Osteocyte (in vitro differentiated cells): ENCODE measurements at regions not wholly inside any gene's neighbourhood (a gene's known extent, or its start where the extent isn't known, plus 50 kb on each side); places are given as distances from the start of the nearest gene placed in this dataset.

Source experiments
- DNase-seq: peaks from one replicate; pipeline ENCODE4 v3.0.0; 2021; ENCODE audit warnings: mixed read lengths; ENCODE audit not compliant: unreplicated experiment; ENCODE audit errors: extremely low spot score
- H3K27ac Mint-ChIP-seq: one replicate; pipeline ENCODE4 v1.8.0; 2021; ENCODE audit warnings: mild to moderate bottlenecking, mixed read lengths; ENCODE audit not compliant: unreplicated experiment
- H3K27me3 Mint-ChIP-seq: one replicate; pipeline ENCODE4 v1.8.0; 2021; ENCODE audit warnings: mixed read lengths; ENCODE audit not compliant: unreplicated experiment
- H3K36me3 Mint-ChIP-seq: one replicate; pipeline ENCODE4 v1.8.0; 2021; ENCODE audit warnings: mixed read lengths; ENCODE audit not compliant: unreplicated experiment
- H3K4me1 Mint-ChIP-seq: one replicate; pipeline ENCODE4 v1.8.0; 2021; ENCODE audit warnings: mixed read lengths; ENCODE audit not compliant: unreplicated experiment
- H3K4me3 Mint-ChIP-seq: one replicate; pipeline ENCODE4 v1.8.0; 2021; ENCODE audit warnings: mild to moderate bottlenecking, moderate library complexity, mixed read lengths; ENCODE audit not compliant: unreplicated experiment
- H3K9me3 Mint-ChIP-seq: one replicate; pipeline ENCODE4 v1.8.0; 2021; ENCODE audit warnings: mixed read lengths; ENCODE audit not compliant: unreplicated experiment
- TF ChIP-seq, protein P1 (sequence below): fragments of 200-600 bp; sonication (generic); IDR thresholded peaks from 2 replicates; pipeline ENCODE4 v1.5.0; 2021; ENCODE audit warnings: antibody characterized with exemption, mild to moderate bottlenecking, moderate library complexity

DNA sequence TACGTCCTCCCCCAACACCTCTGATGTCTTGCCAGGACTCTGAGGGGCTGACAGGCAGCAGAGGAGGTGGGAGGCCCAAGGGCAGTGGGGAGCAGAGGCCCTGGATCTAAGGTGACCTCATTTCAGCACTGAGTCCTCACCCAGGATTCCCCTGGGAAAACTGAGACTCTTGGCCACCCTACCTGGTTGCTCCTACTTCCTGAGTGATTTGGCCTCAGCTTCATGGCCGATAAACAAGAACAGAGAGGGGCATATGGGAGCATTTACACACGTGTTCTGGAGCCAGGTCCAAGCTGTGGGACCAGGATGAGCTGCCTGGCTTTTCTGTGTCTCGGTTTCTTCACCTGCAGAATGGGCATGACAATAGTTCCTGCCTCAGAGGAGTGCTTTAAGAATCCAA is 133.8 kb downstream of the ANKRD60 start:
- H3K27me3 Mint-ChIP-seq, result peaks cover 47% of the 10 kb centered on the region
- no peaks in the 10 kb centered on the region for H3K36me3 Mint-ChIP-seq
- TF ChIP-seq, protein P1, sequence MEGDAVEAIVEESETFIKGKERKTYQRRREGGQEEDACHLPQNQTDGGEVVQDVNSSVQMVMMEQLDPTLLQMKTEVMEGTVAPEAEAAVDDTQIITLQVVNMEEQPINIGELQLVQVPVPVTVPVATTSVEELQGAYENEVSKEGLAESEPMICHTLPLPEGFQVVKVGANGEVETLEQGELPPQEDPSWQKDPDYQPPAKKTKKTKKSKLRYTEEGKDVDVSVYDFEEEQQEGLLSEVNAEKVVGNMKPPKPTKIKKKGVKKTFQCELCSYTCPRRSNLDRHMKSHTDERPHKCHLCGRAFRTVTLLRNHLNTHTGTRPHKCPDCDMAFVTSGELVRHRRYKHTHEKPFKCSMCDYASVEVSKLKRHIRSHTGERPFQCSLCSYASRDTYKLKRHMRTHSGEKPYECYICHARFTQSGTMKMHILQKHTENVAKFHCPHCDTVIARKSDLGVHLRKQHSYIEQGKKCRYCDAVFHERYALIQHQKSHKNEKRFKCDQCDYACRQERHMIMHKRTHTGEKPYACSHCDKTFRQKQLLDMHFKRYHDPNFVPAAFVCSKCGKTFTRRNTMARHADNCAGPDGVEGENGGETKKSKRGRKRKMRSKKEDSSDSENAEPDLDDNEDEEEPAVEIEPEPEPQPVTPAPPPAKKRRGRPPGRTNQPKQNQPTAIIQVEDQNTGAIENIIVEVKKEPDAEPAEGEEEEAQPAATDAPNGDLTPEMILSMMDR, result no peak
- peak; percentile 68 for DNase-seq
- no peak overlapping the region for H3K27ac Mint-ChIP-seq
- H3K9me3 Mint-ChIP-seq, result no peaks in the 10 kb centered on the region
- H3K4me3 Mint-ChIP-seq, result no peak overlapping the region
- no peaks in the 10 kb centered on the region for H3K4me1 Mint-ChIP-seq

DNA sequence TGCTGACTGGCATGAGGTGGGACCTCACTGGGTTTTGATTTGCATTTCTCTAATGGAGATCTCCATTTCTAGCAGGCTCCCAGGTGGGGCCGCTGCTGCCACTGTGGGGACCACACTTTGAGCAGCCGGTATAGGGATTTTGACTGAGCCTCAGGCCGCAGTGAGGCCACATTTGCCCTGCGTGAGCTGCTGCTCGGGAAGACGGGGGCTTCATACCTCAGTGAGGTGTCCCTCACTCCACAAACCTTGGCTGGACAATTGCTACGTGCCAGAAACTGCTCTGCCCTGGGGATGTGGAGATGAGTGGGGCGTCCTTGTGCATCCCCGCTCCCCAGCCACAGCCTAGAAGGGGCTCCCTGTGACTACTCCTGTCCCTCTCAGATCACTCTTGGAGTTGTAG is 134.3 kb downstream of the ANKRD60 start:
- no peak overlapping the region for H3K4me3 Mint-ChIP-seq
- H3K36me3 Mint-ChIP-seq, result no peaks in the 10 kb centered on the region
- TF ChIP-seq, protein P1, result no peak
- H3K27me3 Mint-ChIP-seq, result peaks cover 43% of the 10 kb centered on the region
- no peaks in the 10 kb centered on the region for H3K9me3 Mint-ChIP-seq
- no peaks in the 10 kb centered on the region for H3K4me1 Mint-ChIP-seq
- peak; percentile 54 for DNase-seq
- no peak overlapping the region for H3K27ac Mint-ChIP-seq

DNA sequence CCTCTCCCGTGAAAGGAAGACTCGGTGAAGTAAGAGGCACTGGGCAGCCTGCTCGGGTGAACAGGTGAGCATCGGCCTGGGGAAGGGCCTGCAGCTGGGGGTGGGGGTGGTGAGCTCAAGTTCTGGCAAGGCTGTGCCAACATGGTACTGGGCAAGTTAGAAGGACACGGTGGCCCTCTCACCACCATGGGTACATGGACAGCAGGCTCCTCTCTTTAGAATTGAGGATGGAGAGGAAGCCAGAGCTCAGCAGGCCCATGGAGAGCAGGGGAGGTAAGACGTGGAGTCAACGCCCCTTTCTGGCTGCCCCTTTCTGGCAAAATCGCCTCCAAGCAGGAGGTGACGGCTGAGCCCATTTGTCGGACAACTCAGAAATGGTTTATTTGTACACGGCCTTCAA is 135.6 kb downstream of the ANKRD60 start:
- TF ChIP-seq, protein P1, result no peak
- Mint-ChIP-seq H3K27me3 (peaks cover 33% of the 10 kb centered on the region), H3K4me1 (no peaks in the 10 kb centered on the region), H3K27ac (no peak overlapping the region), H3K36me3 (no peaks in the 10 kb centered on the region), H3K4me3 (no peak overlapping the region), H3K9me3 (no peaks in the 10 kb centered on the region)
- no peak for DNase-seq

DNA sequence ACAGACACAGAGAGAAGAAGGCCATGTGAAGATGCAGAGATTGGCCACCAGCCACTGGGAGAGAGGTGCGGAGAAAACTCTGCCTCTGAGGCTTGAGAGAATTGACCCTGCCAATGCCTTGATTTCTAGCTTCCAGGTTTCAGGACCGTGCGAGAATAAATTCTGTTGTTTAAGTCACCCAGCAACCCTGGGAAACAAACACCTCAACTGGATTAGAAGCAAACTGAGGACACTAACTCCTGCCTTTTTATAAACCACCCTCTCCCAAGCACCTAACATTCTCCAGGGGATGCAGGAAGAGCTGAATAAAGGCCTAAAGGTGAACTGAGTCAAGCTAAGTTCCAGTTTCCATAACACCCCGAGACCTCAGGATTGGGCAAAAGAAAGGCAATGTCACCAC is 136.1 kb downstream of the ANKRD60 start:
- Mint-ChIP-seq H3K4me1 (no peaks in the 10 kb centered on the region), H3K9me3 (no peaks in the 10 kb centered on the region), H3K27me3 (peaks cover 28% of the 10 kb centered on the region), H3K27ac (no peak overlapping the region), H3K36me3 (no peaks in the 10 kb centered on the region), H3K4me3 (no peak overlapping the region)
- no peak for DNase-seq
- TF ChIP-seq, protein P1, result no peak

DNA sequence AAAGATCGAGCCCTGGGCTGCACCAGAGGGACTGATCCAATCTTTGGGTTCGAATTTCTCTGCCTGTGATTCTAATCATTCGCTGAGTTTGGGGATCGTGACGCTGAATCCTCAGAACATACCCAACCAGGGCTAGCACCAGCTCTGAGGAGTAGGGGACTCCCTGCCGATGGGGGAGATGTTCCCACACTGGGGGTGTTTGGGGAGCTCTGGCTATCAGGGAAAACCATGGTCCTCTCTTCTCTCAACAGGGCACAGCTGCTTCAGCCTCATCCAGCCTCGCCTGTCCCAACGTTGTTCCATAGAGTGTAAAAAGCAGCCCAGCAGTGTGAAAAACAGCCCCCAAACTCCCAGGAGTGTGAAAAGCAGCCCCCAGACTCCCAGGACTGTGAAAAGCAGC is 136.6 kb downstream of the ANKRD60 start:
- TF ChIP-seq, protein P1, result no peak
- peaks cover 23% of the 10 kb centered on the region for H3K27me3 Mint-ChIP-seq
- no peak overlapping the region for H3K4me3 Mint-ChIP-seq
- no peak for DNase-seq
- H3K9me3 Mint-ChIP-seq, result no peaks in the 10 kb centered on the region
- H3K27ac Mint-ChIP-seq, result no peak overlapping the region
- H3K4me1 Mint-ChIP-seq, result no peaks in the 10 kb centered on the region
- no peaks in the 10 kb centered on the region for H3K36me3 Mint-ChIP-seq
